Naive thymus-derived CD4-positive, alpha-beta T cell (primary cell): ENCODE measurements at regions not wholly inside any gene's neighbourhood (a gene's known extent, or its start where the extent isn't known, plus 50 kb on each side); places are given as distances from the start of the nearest gene placed in this dataset.

Experiments used
- ATAC-seq: fragments of 150-1000 bp; cut with Tn5 transposase; 2 replicates; pipeline ENCODE4 v1.10.0; 2021; ENCODE audit warnings: mild to moderate bottlenecking, moderate library complexity
- CTCF ChIA-PET: fragments of 350-600 bp; sonication (Branson Sonifier 250); formaldehyde crosslinking; loops from one replicate; lab custom pipeline; 2021; ENCODE audit warnings: antibody characterized with exemption; lab: Charles Lee
- POLR2A ChIA-PET: fragments of 350-600 bp; sonication (Branson Sonifier 250); formaldehyde crosslinking; loops from one replicate; lab custom pipeline; 2021; ENCODE audit warnings: antibody characterized with exemption, inconsistent platforms; lab: Charles Lee
- DNase-seq, 9 donors: peaks; one replicate each; pipeline versions ENCODE4 v3.0.0 to v3.0.0-alpha.2; 2020 to 2022; ENCODE audit warnings: mixed read lengths in 1 of 9
- H3K27ac ChIP-seq: one replicate; pipeline ENCODE4 v1.7.0; 2013; ENCODE audit warnings: mild to moderate bottlenecking, low read depth, low read length, moderate library complexity
- H3K27me3 ChIP-seq, 2 donors: one replicate each; pipeline ENCODE4 v1.7.0; 2013; ENCODE audit warnings: low read length in 2 of 2, mild to moderate bottlenecking in 2 of 2, moderate library complexity in 2 of 2; ENCODE audit not compliant: control insufficient read depth in 2 of 2, insufficient read depth in 2 of 2
- H3K36me3 ChIP-seq, 3 experiments: 1 replicate in 2 of 3; 2 replicates in 1 of 3; pipeline ENCODE4 v1.7.0; 2013; ENCODE audit warnings: low read length in 3 of 3, mild to moderate bottlenecking in 3 of 3, moderate library complexity in 1 of 3; ENCODE audit not compliant: insufficient read depth in 3 of 3, control insufficient read depth in 2 of 3
- H3K4me1 ChIP-seq, 2 donors: one replicate each; pipeline ENCODE4 v1.7.0; 2013; ENCODE audit warnings: low read length in 2 of 2, mild to moderate bottlenecking in 2 of 2, moderate library complexity in 1 of 2; ENCODE audit not compliant: control insufficient read depth in 2 of 2, insufficient read depth in 2 of 2
- H3K4me3 ChIP-seq: 2 replicates; pipeline ENCODE4 v1.7.0; 2013; ENCODE audit warnings: mild to moderate bottlenecking, low read length
- H3K9me3 ChIP-seq, 3 experiments: 1 replicate in 2 of 3; 2 replicates in 1 of 3; pipeline ENCODE4 v1.7.0; 2013; ENCODE audit warnings: low read length in 3 of 3; ENCODE audit not compliant: control insufficient read depth in 2 of 3
- H3K27ac Mint-ChIP-seq, 9 donors: one replicate each; pipeline ENCODE4 v1.8.0; 2020 to 2022; ENCODE audit warnings: mixed read lengths in 9 of 9, mild to moderate bottlenecking in 8 of 9, moderate library complexity in 5 of 9, inconsistent platforms in 2 of 9
- H3K27me3 Mint-ChIP-seq, 5 donors: one replicate each; pipeline ENCODE4 v1.8.0; 2021 to 2022; ENCODE audit warnings: mixed read lengths in 5 of 5, mild to moderate bottlenecking in 1 of 5
- H3K36me3 Mint-ChIP-seq, 5 donors: one replicate each; pipeline ENCODE4 v1.8.0; 2020 to 2022; ENCODE audit warnings: mixed read lengths in 5 of 5, mild to moderate bottlenecking in 3 of 5, inconsistent platforms in 1 of 5
- H3K4me1 Mint-ChIP-seq, 7 donors: one replicate each; pipeline ENCODE4 v1.8.0; 2020 to 2022; ENCODE audit warnings: mixed read lengths in 7 of 7, mild to moderate bottlenecking in 3 of 7, inconsistent platforms in 1 of 7
- H3K4me3 Mint-ChIP-seq, 10 donors: one replicate each; pipeline ENCODE4 v1.8.0; 2020 to 2022; ENCODE audit warnings: mild to moderate bottlenecking in 10 of 10, mixed read lengths in 10 of 10, moderate library complexity in 6 of 10, inconsistent platforms in 2 of 10
- H3K9me3 Mint-ChIP-seq, 11 donors: one replicate each; pipeline ENCODE4 v1.8.0; 2020 to 2022; ENCODE audit warnings: mixed read lengths in 11 of 11, mild to moderate bottlenecking in 4 of 11, inconsistent platforms in 1 of 11, moderate library complexity in 1 of 11
- intact Hi-C, 2 donors: fragments of 100-400 bp; cut with micrococcal nuclease; formaldehyde crosslinking; loops; one replicate each; pipeline ENCODE4 v1.15.1; 2023

GRCh38 chr16:72626623-72627022, 421.3 kb downstream of the ZFHX3 start:
- ChIA-PET CTCF (no interaction called here), POLR2A (no interaction called here)
- peak overlapping the region in 1 of 10 donors; percentile 79 for H3K4me3 Mint-ChIP-seq
- intact Hi-C loops, result no loop called here
- H3K9me3 ChIP-seq, result no peaks in the 10 kb centered on the region
- peaks cover 0 to 10% (median 4%) of the 10 kb centered on the region in 5 donors for H3K36me3 Mint-ChIP-seq
- no peak overlapping the region for H3K27ac ChIP-seq
- no peaks in the 10 kb centered on the region for H3K4me1 Mint-ChIP-seq
- H3K27me3 ChIP-seq, result no peaks in the 10 kb centered on the region
- H3K27ac Mint-ChIP-seq, result peak overlapping the region in 1 of 9 donors; percentile 31
- H3K27me3 Mint-ChIP-seq, result peaks cover 0 to 4% (median 0%) of the 10 kb centered on the region in 5 donors
- H3K36me3 ChIP-seq, result no peaks in the 10 kb centered on the region
- H3K4me3 ChIP-seq, result no peak overlapping the region
- no peaks in the 10 kb centered on the region for H3K4me1 ChIP-seq
- ATAC-seq, result no peak
- DNase-seq, result no peak
- H3K9me3 Mint-ChIP-seq, result peaks cover 0 to 24% (median 8%) of the 10 kb centered on the region in 11 donors

GRCh38 chr16:72621651-72622050, 426.3 kb downstream of the ZFHX3 start:
- ATAC-seq, result no peak
- ChIA-PET POLR2A (interaction anchor here (0.6 kb wide), 1 partner anchor 53 kb away, joined by 4 read pairs; no protein-coding TSS in a partner anchor), CTCF (no interaction called here)
- no peaks in the 10 kb centered on the region for H3K4me1 ChIP-seq
- Mint-ChIP-seq H3K9me3 (peaks cover 0 to 21% (median 4%) of the 10 kb centered on the region in 11 donors), H3K4me3 (no peak overlapping the region), H3K27me3 (peaks cover 0 to 4% (median 0%) of the 10 kb centered on the region in 5 donors), H3K4me1 (no peaks in the 10 kb centered on the region), H3K36me3 (peaks cover 0 to 4% (median 0%) of the 10 kb centered on the region in 5 donors), H3K27ac (no peak overlapping the region)
- H3K27me3 ChIP-seq, result no peaks in the 10 kb centered on the region
- H3K4me3 ChIP-seq, result no peak overlapping the region
- no peaks in the 10 kb centered on the region for H3K36me3 ChIP-seq
- H3K9me3 ChIP-seq, result no peaks in the 10 kb centered on the region
- intact Hi-C loops, result no loop called here
- no peak for DNase-seq
- H3K27ac ChIP-seq, result no peak overlapping the region

DNA sequence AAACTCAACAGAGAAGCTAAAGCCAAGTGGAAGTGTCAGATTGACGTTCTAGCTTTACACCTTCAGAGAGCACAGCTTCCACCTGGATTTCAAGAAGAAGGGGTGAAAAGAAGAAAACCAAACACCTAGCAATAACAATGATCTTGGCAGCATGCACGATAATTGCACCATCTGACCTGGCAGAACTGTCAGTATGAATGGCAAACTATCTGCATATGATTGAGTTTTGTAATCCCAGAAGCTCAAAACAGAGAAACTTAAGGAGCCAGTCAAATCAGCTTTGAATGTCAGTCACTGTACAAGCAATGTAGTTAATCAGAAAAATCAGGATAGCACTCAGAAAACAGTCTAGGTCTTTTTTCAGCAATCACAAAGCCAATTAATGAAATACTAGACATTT, 427.1 kb downstream of the ZFHX3 start:
- no peak overlapping the region for H3K27ac Mint-ChIP-seq
- ATAC-seq, result no peak
- H3K4me3 ChIP-seq, result no peak overlapping the region
- H3K4me1 ChIP-seq, result no peaks in the 10 kb centered on the region
- peaks cover 0 to 4% (median 0%) of the 10 kb centered on the region in 5 donors for H3K27me3 Mint-ChIP-seq
- H3K4me3 Mint-ChIP-seq, result no peak overlapping the region
- H3K4me1 Mint-ChIP-seq, result no peaks in the 10 kb centered on the region
- ChIA-PET CTCF (no interaction called here), POLR2A (no interaction called here)
- no peaks in the 10 kb centered on the region for H3K36me3 ChIP-seq
- intact Hi-C loops, result no loop called here
- H3K9me3 ChIP-seq, result no peaks in the 10 kb centered on the region
- DNase-seq, result no peak
- H3K36me3 Mint-ChIP-seq, result peaks cover 0 to under 1% (median 0%) of the 10 kb centered on the region in 5 donors
- H3K27me3 ChIP-seq, result no peaks in the 10 kb centered on the region
- H3K27ac ChIP-seq, result no peak overlapping the region
- H3K9me3 Mint-ChIP-seq, result peaks cover 0 to 14% (median 4%) of the 10 kb centered on the region in 11 donors

GRCh38 chr16:72620348-72620747, 427.6 kb downstream of the ZFHX3 start:
- Mint-ChIP-seq H3K4me3 (no peak overlapping the region), H3K4me1 (no peaks in the 10 kb centered on the region), H3K36me3 (peaks cover 0 to 5% (median 0%) of the 10 kb centered on the region in 5 donors), H3K9me3 (peaks cover 0 to 14% (median 2%) of the 10 kb centered on the region in 11 donors), H3K27ac (no peak overlapping the region), H3K27me3 (no peaks in the 10 kb centered on the region)
- POLR2A ChIA-PET, result no interaction called here
- DNase-seq, result no peak
- Histone ChIP-seq H3K36me3 (no peaks in the 10 kb centered on the region), H3K4me1 (no peaks in the 10 kb centered on the region), H3K27ac (no peak overlapping the region), H3K27me3 (no peaks in the 10 kb centered on the region), H3K9me3 (no peaks in the 10 kb centered on the region), H3K4me3 (no peak overlapping the region)
- CTCF ChIA-PET, result no interaction called here
- intact Hi-C loops, result no loop called here
- ATAC-seq, result no peak

DNA sequence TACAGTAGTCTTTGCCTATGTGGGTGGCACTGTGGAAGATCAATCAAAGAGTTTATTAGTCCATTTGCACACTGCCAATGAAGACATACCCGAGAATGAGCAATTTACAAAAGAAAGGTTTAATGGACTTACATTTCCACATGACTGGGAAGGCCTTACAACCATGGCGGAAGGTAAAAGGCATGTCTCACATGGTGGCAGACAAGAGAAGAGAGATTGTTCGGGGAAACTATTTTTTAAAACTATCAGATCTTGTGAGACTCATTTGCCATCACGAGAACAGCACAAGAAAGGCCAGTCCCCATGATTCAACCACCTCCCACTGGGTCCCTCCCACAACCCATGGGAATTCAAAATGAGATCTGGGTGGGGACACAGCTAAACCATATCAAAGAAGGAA, 432.1 kb downstream of the ZFHX3 start:
- DNase-seq (no peak), ATAC-seq (no peak)
- Histone ChIP-seq H3K4me1 (no peaks in the 10 kb centered on the region), H3K36me3 (no peaks in the 10 kb centered on the region), H3K4me3 (no peak overlapping the region), H3K9me3 (no peaks in the 10 kb centered on the region), H3K27me3 (no peaks in the 10 kb centered on the region), H3K27ac (no peak overlapping the region)
- intact Hi-C loops, result no loop called here
- Mint-ChIP-seq H3K4me3 (no peak overlapping the region), H3K36me3 (peaks cover 0 to 5% (median 0%) of the 10 kb centered on the region in 5 donors), H3K9me3 (peaks cover 0 to 9% (median 2%) of the 10 kb centered on the region in 11 donors), H3K27me3 (no peaks in the 10 kb centered on the region), H3K4me1 (no peaks in the 10 kb centered on the region), H3K27ac (no peak overlapping the region)
- CTCF ChIA-PET, result no interaction called here
- POLR2A ChIA-PET, result no interaction called here

DNA sequence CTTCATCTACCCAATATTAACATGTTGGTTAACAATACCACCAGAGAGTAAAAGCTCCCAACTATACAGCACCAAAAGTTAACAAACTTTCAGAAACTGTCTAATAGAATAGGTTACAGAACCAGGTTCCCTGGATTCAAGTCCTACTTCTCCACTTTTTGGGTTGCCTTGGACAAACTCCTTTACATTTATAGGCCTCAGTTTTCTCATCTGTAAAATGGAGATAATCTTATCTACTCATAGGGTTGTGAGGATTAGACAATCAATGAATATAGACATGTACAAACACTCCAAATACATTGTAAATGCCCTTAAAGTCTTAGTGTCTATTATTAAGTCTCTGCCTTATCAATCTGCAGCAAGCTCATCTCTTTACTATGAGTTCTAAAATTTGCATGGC, 435.2 kb downstream of the ZFHX3 start:
- Histone ChIP-seq H3K27ac (no peak overlapping the region), H3K36me3 (no peaks in the 10 kb centered on the region), H3K4me1 (no peaks in the 10 kb centered on the region), H3K4me3 (no peak overlapping the region), H3K9me3 (no peaks in the 10 kb centered on the region), H3K27me3 (no peaks in the 10 kb centered on the region)
- ATAC-seq (no peak), DNase-seq (no peak)
- intact Hi-C loops, result no loop called here
- Mint-ChIP-seq H3K4me1 (no peaks in the 10 kb centered on the region), H3K27me3 (no peaks in the 10 kb centered on the region), H3K9me3 (peaks cover 0 to 9% (median 2%) of the 10 kb centered on the region in 11 donors), H3K36me3 (peaks cover 0 to 5% (median 0%) of the 10 kb centered on the region in 5 donors), H3K27ac (no peak overlapping the region), H3K4me3 (no peak overlapping the region)
- CTCF ChIA-PET, result no interaction called here
- POLR2A ChIA-PET, result no interaction called here

DNA sequence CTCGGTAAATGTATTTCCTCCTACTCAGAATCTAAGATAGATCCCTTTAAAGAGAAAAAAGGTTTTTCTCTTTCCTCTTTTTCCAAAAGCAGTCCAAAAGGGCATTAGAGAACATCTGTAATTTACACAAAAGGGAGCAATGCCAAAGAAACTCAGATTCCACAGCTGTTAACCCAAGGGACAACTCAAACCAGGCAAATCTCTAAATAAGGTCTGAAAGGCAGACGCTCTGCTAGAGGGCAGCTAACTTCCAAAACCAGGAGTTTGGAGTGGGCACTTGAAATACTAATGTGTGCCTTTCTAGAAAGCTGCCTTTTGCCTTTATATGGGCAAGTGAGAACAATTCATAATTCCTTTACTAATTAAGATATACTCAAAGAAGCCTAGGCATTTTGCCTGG, 435.7 kb downstream of the ZFHX3 start:
- Mint-ChIP-seq H3K9me3 (peaks cover 0 to 9% (median 2%) of the 10 kb centered on the region in 11 donors), H3K4me3 (no peak overlapping the region), H3K27ac (no peak overlapping the region), H3K36me3 (peaks cover 0 to 5% (median 0%) of the 10 kb centered on the region in 5 donors), H3K27me3 (no peaks in the 10 kb centered on the region), H3K4me1 (no peaks in the 10 kb centered on the region)
- H3K4me1 ChIP-seq, result no peaks in the 10 kb centered on the region
- H3K36me3 ChIP-seq, result no peaks in the 10 kb centered on the region
- DNase-seq, result no peak
- no peaks in the 10 kb centered on the region for H3K27me3 ChIP-seq
- CTCF ChIA-PET, result no interaction called here
- H3K27ac ChIP-seq, result no peak overlapping the region
- H3K9me3 ChIP-seq, result no peaks in the 10 kb centered on the region
- no peak overlapping the region for H3K4me3 ChIP-seq
- POLR2A ChIA-PET, result no interaction called here
- intact Hi-C loops, result no loop called here
- ATAC-seq, result no peak
